GM18519 (cell line): ENCODE measurements at regions not wholly inside any gene's neighbourhood (a gene's known extent, or its start where the extent isn't known, plus 50 kb on each side); places are given as distances from the start of the nearest gene placed in this dataset.

Source experiments
- ATAC-seq: cut with Tn5 transposase; IDR thresholded peaks from one replicate; pipeline ENCODE4 v1.9.1; 2021; ENCODE audit warnings: mild to moderate bottlenecking, moderate library complexity; ENCODE audit not compliant: unreplicated experiment, low FRiP score

- ATAC-seq, result no peak
Measured at GRCh38 chr16:86129541-86129940, 230.6 kb downstream of the IRF8 start.

- ATAC-seq, result no peak
Measured at GRCh38 chr16:86133377-86133776, 234.4 kb downstream of the IRF8 start.

- no peak for ATAC-seq
Measured at GRCh38 chr16:86133847-86134375, 234.9 kb downstream of the IRF8 start.

GRCh38 chr16:86134802-86135461, 236.0 kb downstream of the IRF8 start:
- no peak for ATAC-seq

GRCh38 chr16:86137359-86137758, 238.4 kb downstream of the IRF8 start:
- ATAC-seq, result no peak

- no peak for ATAC-seq
Measured at GRCh38 chr16:86138121-86139085, 239.4 kb downstream of the IRF8 start.

- no peak for ATAC-seq
Measured at GRCh38 chr16:86142801-86143236, 243.9 kb downstream of the IRF8 start.

GRCh38 chr16:86143666-86144065, 244.7 kb downstream of the IRF8 start:
- no peak for ATAC-seq

GRCh38 chr16:86145669-86146068, 246.7 kb downstream of the IRF8 start:
- no peak for ATAC-seq

GRCh38 chr16:86150641-86151238, 251.8 kb downstream of the IRF8 start:
- ATAC-seq, result no peak

- ATAC-seq, result no peak
Measured at GRCh38 chr16:86151239-86151851, 252.4 kb downstream of the IRF8 start.

GRCh38 chr16:86156155-86156554, 257.2 kb downstream of the IRF8 start:
- ATAC-seq, result no peak

- ATAC-seq, result no peak
Measured at GRCh38 chr16:86157616-86158247, 258.8 kb downstream of the IRF8 start.

GRCh38 chr16:86158688-86159360, 259.9 kb downstream of the IRF8 start:
- ATAC-seq, result no peak

GRCh38 chr16:86165479-86165878, 266.5 kb downstream of the IRF8 start:
- ATAC-seq, result no peak

- no peak for ATAC-seq
Measured at GRCh38 chr16:86166414-86166813, 267.5 kb downstream of the IRF8 start.

- ATAC-seq, result no peak
Measured at GRCh38 chr16:86167061-86167460, 268.1 kb downstream of the IRF8 start.

GRCh38 chr16:86170720-86171119, 271.8 kb downstream of the IRF8 start:
- no peak for ATAC-seq

- ATAC-seq, result no peak
Measured at GRCh38 chr16:86171329-86171728, 272.4 kb downstream of the IRF8 start.

GRCh38 chr16:86175816-86176215, 276.9 kb downstream of the IRF8 start:
- no peak for ATAC-seq
